Activated CD4-positive, alpha-beta T cell treated with anti-CD3 and anti-CD28 coated beads, Interleukin-2, amount 50 U/mL, for 16 hours (primary cell): ENCODE measurements at regions not wholly inside any gene's neighbourhood (a gene's known extent, or its start where the extent isn't known, plus 50 kb on each side); places are given as distances from the start of the nearest gene placed in this dataset.

Experiments
- DNase-seq: peaks from one replicate; pipeline ENCODE4 v3.0.0-alpha.2; 2020

GRCh38 chr13:34772206-34772605 lies 169.9 kb upstream of the NBEA start:
- DNase-seq: no peak

- DNase-seq: no peak
Observed at GRCh38 chr13:34772881-34773280, 169.2 kb upstream of the NBEA start.

- DNase-seq: no peak
Observed at GRCh38 chr13:34776390-34776981, 165.6 kb upstream of the NBEA start.

- DNase-seq: no peak
Observed at GRCh38 chr13:34777089-34777913, 164.8 kb upstream of the NBEA start.

GRCh38 chr13:34777914-34778303 lies 164.2 kb upstream of the NBEA start:
- no peak for DNase-seq

GRCh38 chr13:34779171-34779570 lies 162.9 kb upstream of the NBEA start:
- no peak for DNase-seq

- no peak for DNase-seq
Observed at GRCh38 chr13:34793301-34793700, 148.8 kb upstream of the NBEA start.

GRCh38 chr13:34803756-34804155 lies 138.3 kb upstream of the NBEA start:
- no peak for DNase-seq

- no peak for DNase-seq
Observed at GRCh38 chr13:34805347-34805746, 136.7 kb upstream of the NBEA start.

- DNase-seq: no peak
Observed at GRCh38 chr13:34808649-34809048, 133.4 kb upstream of the NBEA start.

- no peak for DNase-seq
Observed at GRCh38 chr13:34810996-34811395, 131.1 kb upstream of the NBEA start.

- no peak for DNase-seq
Observed at GRCh38 chr13:34815526-34815925, 126.5 kb upstream of the NBEA start.

GRCh38 chr13:34816245-34816884 lies 125.7 kb upstream of the NBEA start:
- no peak for DNase-seq

GRCh38 chr13:34816908-34817665 lies 125.0 kb upstream of the NBEA start:
- DNase-seq: no peak

- DNase-seq: no peak
Observed at GRCh38 chr13:34822650-34823049, 119.4 kb upstream of the NBEA start.

- DNase-seq: no peak
Observed at GRCh38 chr13:34826432-34826831, 115.6 kb upstream of the NBEA start.

- DNase-seq: no peak
Observed at GRCh38 chr13:34833562-34834182, 108.4 kb upstream of the NBEA start.

GRCh38 chr13:34842466-34842865 lies 99.6 kb upstream of the NBEA start:
- no peak for DNase-seq

GRCh38 chr13:34847766-34848165 lies 94.3 kb upstream of the NBEA start:
- no peak for DNase-seq

GRCh38 chr13:34849406-34849805 lies 92.7 kb upstream of the NBEA start:
- no peak for DNase-seq

GRCh38 chr13:34853161-34853560 lies 88.9 kb upstream of the NBEA start:
- DNase-seq: no peak

- DNase-seq: no peak
Observed at GRCh38 chr13:34857558-34858325, 84.3 kb upstream of the NBEA start.
